Neural progenitor cell (in vitro differentiated cells): ENCODE measurements at regions not wholly inside any gene's neighbourhood (a gene's known extent, or its start where the extent isn't known, plus 50 kb on each side); places are given as distances from the start of the nearest gene placed in this dataset.

ENCODE experiments used
- CTCF ChIP-seq: fragments of 200-600 bp; sonication (generic); IDR thresholded peaks from 2 replicates; pipeline ENCODE4 v1.5.1; 2017; ENCODE audit warnings: antibody characterized with exemption, mild to moderate bottlenecking
- EZH2 ChIP-seq: fragments of 200-600 bp; sonication (generic); IDR thresholded peaks from 2 replicates; pipeline ENCODE4 v1.6.1; 2017; ENCODE audit warnings: antibody characterized with exemption, mild to moderate bottlenecking, moderate library complexity

GRCh38 chr16:48829336-48830310 lies 219.6 kb upstream of the N4BP1 start:
- TF ChIP-seq CTCF: no peak
- TF ChIP-seq EZH2: no peak
